OCI-LY3 (cell line): ENCODE measurements at regions not wholly inside any gene's neighbourhood (a gene's known extent, or its start where the extent isn't known, plus 50 kb on each side); places are given as distances from the start of the nearest gene placed in this dataset.

ENCODE experiments used
- CTCF ChIP-seq: fragments of 200-600, 300-600 bp; sonication (generic); IDR thresholded peaks from 2 replicates; pipeline ENCODE4 v1.5.1; 2014; ENCODE audit warnings: antibody characterized with exemption, low read length, low read depth
- EZH2phosphoT487 ChIP-seq: fragments of 200-600 bp; shearing (Covaris generic); IDR thresholded peaks from 2 replicates; pipeline ENCODE4 v1.6.1; 2018; ENCODE audit warnings: antibody characterized with exemption, mixed run types, low read depth

GRCh38 chr5:84680908-84681307 is 296.2 kb upstream of the EDIL3 start:
- TF ChIP-seq CTCF, result no peak
- TF ChIP-seq EZH2phosphoT487, result no peak
